OCI-LY1 (cell line): ENCODE measurements at regions not wholly inside any gene's neighbourhood (a gene's known extent, or its start where the extent isn't known, plus 50 kb on each side); places are given as distances from the start of the nearest gene placed in this dataset.

Experiments used
- CTCF ChIP-seq: fragments of 200-600 bp; sonication (generic), shearing (Covaris generic); IDR thresholded peaks from 2 replicates; pipeline ENCODE4 v1.5.1; 2017; ENCODE audit warnings: mild to moderate bottlenecking, antibody characterized with exemption, low read length, moderate library complexity, mixed read lengths
- EZH2 ChIP-seq: fragments of 200-600 bp; sonication (generic), shearing (Covaris generic); IDR thresholded peaks from 2 replicates; pipeline ENCODE4 v1.8.0; 2017; ENCODE audit warnings: borderline replicate concordance, mixed run types, mild to moderate bottlenecking, antibody characterized with exemption, low read length, moderate library complexity, mixed read lengths

- no peak for TF ChIP-seq CTCF
- TF ChIP-seq EZH2: no peak
Measured at GRCh38 chr6:27760464-27760863, 151.7 kb downstream of the OR2B2 start.
